ENCODE measurements at regions not wholly inside any gene's neighbourhood (a gene's known extent, or its start where the extent isn't known, plus 50 kb on each side); places are given as distances from the start of the nearest gene placed in this dataset.

DNA sequence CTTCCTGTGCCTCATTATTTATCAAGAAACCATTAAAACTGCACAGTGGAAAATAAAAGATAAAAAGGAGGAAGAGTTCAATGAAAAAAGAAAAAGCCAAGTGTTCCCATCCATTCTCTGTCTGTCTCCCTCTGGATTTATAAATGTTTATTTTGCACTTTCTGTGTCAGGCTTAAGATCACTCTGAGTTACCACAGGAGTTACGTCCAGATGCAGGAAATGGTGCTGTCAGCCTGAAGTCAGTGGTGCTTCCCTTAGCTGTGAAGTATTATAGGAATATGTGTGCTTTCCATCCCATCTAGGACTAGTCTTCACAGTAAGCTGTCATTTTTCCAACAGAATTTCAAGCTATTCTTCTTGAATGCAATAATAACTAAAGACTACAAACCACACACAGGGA lies 420.2 kb downstream of the KCTD12 start:
- no peak overlapping the region for H3K23ac ChIP-seq (ENCODE audit: insufficient read length)
- H3K36me3 ChIP-seq (ENCODE audit: control insufficient read depth in 2 of 4, insufficient read depth in 4 of 4, low read length in 3 of 4) = no peaks in the 10 kb centered on the region
- no peak overlapping the region for H3K27ac ChIP-seq (ENCODE audit: low read depth, low read length)
- CTCF ChIA-PET (ENCODE audit: partially characterized antibody) = no interaction called here
- H4K5ac ChIP-seq (ENCODE audit: insufficient read length, low read depth, low read length) = no peak overlapping the region
- H3K9ac ChIP-seq (replicated peaks in 1 of 4; ENCODE audit: extremely low read depth in 1 of 4, low read depth in 3 of 4, low read length in 3 of 4) = no peak overlapping the region
- no peak overlapping the region for H2BK15ac ChIP-seq (ENCODE audit: low read length)
- H2BK5ac ChIP-seq (ENCODE audit: low read depth, low read length) = no peak overlapping the region
- H3K56ac ChIP-seq (replicated peaks; ENCODE audit: insufficient read length, low read depth, low read length) = no peak overlapping the region
- 95% methylated on average over 1 of the region's 1 CpG; no CpG with 5 or more reads in 1 of the 2 experiments for WGBS, 2 experiments (ENCODE audit: extremely low coverage in 1 of 2, insufficient coverage in 1 of 2, insufficient read length in 1 of 2, insufficient replicate concordance in 2 of 2, low coverage in 1 of 2, low lambda C conversion rate in 2 of 2, missing lambda C conversion rate in 1 of 2)
- POLR2A ChIA-PET (ENCODE audit: partially characterized antibody) = no interaction called here
- H3K14ac ChIP-seq (ENCODE audit: insufficient read length) = no peak overlapping the region
- H4K8ac ChIP-seq (ENCODE audit: extremely low read depth, insufficient read depth, low read length) = no peak overlapping the region
- no peaks in the 10 kb centered on the region for H3K23me2 ChIP-seq (ENCODE audit: low read depth, low read length)
- H3K79me2 ChIP-seq (ENCODE audit: control insufficient read depth in 1 of 2, insufficient read depth in 2 of 2, low read length in 2 of 2) = no peaks in the 10 kb centered on the region
- H2AFZ ChIP-seq (ENCODE audit: low read length) = no peak overlapping the region
- no peaks in the 10 kb centered on the region for H3K9me3 ChIP-seq (ENCODE audit: insufficient read depth in 2 of 2, low read depth in 1 of 2, low read length in 1 of 2)
- no peak overlapping the region for H3K4me2 ChIP-seq (ENCODE audit: insufficient read depth in 1 of 2, low read depth in 2 of 2, low read length in 2 of 2)
- no peak for DNase-seq (ENCODE audit: low read depth in 1 of 2, low spot score in 2 of 2)
- H2BK20ac ChIP-seq (ENCODE audit: low read length) = no peak overlapping the region
- H2BK12ac ChIP-seq (ENCODE audit: low read depth, low read length) = no peak overlapping the region
- no peak overlapping the region for H2AK5ac ChIP-seq (ENCODE audit: low read depth, low read length)
- no peak overlapping the region for H3K4me3 ChIP-seq (ENCODE audit: extremely low read depth in 1 of 4, insufficient read depth in 2 of 4, low read depth in 3 of 4, low read length in 4 of 4)
- H4K91ac ChIP-seq (replicated peaks; ENCODE audit: insufficient read length, low read length) = no peak overlapping the region
- no peaks in the 10 kb centered on the region for H3K79me1 ChIP-seq (ENCODE audit: low read depth, low read length)
- H2BK120ac ChIP-seq (replicated peaks; ENCODE audit: low read depth, low read length) = no peak overlapping the region
- no peak for TF ChIP-seq BACH1 (IDR thresholded peaks at IDR 0.05; ENCODE audit: low read length)
- TF ChIP-seq SRF (IDR thresholded peaks at IDR 0.05; ENCODE audit: low read depth, low read length) = no peak
- no peak for TF ChIP-seq GABPA (IDR thresholded peaks at IDR 0.05; ENCODE audit: borderline replicate concordance, insufficient read depth, low read length)
- TF ChIP-seq SIRT6 (IDR thresholded peaks at IDR 0.05; ENCODE audit: low read length) = no peak
- no peak for TF ChIP-seq POLR2A (IDR thresholded peaks at IDR 0.05; ENCODE audit: control extremely low read depth in 1 of 2, low read depth in 2 of 2, low read length in 2 of 2)
- TF ChIP-seq MAFK (IDR thresholded peaks at IDR 0.05; ENCODE audit: low read depth, low read length) = no peak
- no peak for TF ChIP-seq TBP (IDR thresholded peaks at IDR 0.05; ENCODE audit: low read depth, low read length)
- TF ChIP-seq SAP30 (IDR thresholded peaks at IDR 0.05; ENCODE audit: insufficient read depth, insufficient replicate concordance, low read length) = no peak
- TF ChIP-seq EZH2 (IDR thresholded peaks at IDR 0.05; ENCODE audit: low read depth, low read length, severe bottlenecking) = no peak
- no peak for TF ChIP-seq YY1 (IDR thresholded peaks at IDR 0.05; ENCODE audit: low read depth, low read length)
- TF ChIP-seq SP1 (IDR thresholded peaks at IDR 0.05; ENCODE audit: low read depth, low read length) = no peak
- TF ChIP-seq SP4 (IDR thresholded peaks at IDR 0.05; ENCODE audit: low read length) = no peak
- no peak for TF ChIP-seq SUZ12 (IDR thresholded peaks at IDR 0.05; ENCODE audit: low read length)
- TF ChIP-seq RNF2 (IDR thresholded peaks at IDR 0.05; ENCODE audit: borderline replicate concordance, low read depth, low read length, missing control alignments, poor library complexity, severe bottlenecking) = no peak
- no peak for TF ChIP-seq TAF1 (IDR thresholded peaks at IDR 0.05; ENCODE audit: low read depth, low read length)
- no peak for TF ChIP-seq KDM5A (IDR thresholded peaks at IDR 0.05; ENCODE audit: low read length)
- H3K4me1 ChIP-seq (replicated peaks in 1 of 4; ENCODE audit: control insufficient read depth in 3 of 4, insufficient read depth in 4 of 4, low read length in 3 of 4) = peaks cover 0 to 9% (median 0%) of the 10 kb centered on the region in 4 experiments; a peak in 1 of 7 replicates
- H4K20me1 ChIP-seq (replicated peaks in 1 of 2; ENCODE audit: control insufficient read depth in 1 of 2, insufficient read depth in 2 of 2, low read length in 2 of 2) = no peaks in the 10 kb centered on the region
- no peaks in the 10 kb centered on the region for H3K27me3 ChIP-seq (replicated peaks in 1 of 4; ENCODE audit: control insufficient read depth in 3 of 4, extremely low read depth in 1 of 4, insufficient read depth in 3 of 4, low read length in 3 of 4)
- H3K4ac ChIP-seq (replicated peaks; ENCODE audit: insufficient read length, low read depth, low read length) = no peak overlapping the region
- FAIRE-seq = no peak
- H3K18ac ChIP-seq (ENCODE audit: extremely low read depth, low read length) = no peak overlapping the region

Data from H1 (cell line).